ENCODE measurements at regions not wholly inside any gene's neighbourhood (a gene's known extent, or its start where the extent isn't known, plus 50 kb on each side); places are given as distances from the start of the nearest gene placed in this dataset.

- H3K27ac ChIP-seq (ENCODE audit: extremely low read depth, low read depth, low read length) = no peak overlapping the region
- no peaks in the 10 kb centered on the region for H3K4me1 ChIP-seq (ENCODE audit: control insufficient read depth, insufficient read depth, low read length)
- no peak overlapping the region for H3K4me3 ChIP-seq (ENCODE audit: low read depth, low read length)
- H3K9me3 ChIP-seq (ENCODE audit: control insufficient read depth, insufficient read depth, low read depth, low read length) = no peaks in the 10 kb centered on the region
- no peaks in the 10 kb centered on the region for H3K36me3 ChIP-seq (ENCODE audit: control insufficient read depth in 2 of 2, insufficient read depth in 1 of 2, low read length in 2 of 2)
- ChIA-PET POLR2A (no interaction called here), CTCF (no interaction called here)
- TF ChIP-seq ZNF701 (tag by site-specific recombination; IDR thresholded peaks at IDR 0.05) (no peak), ZFP3 (tag by site-specific recombination; IDR thresholded peaks at IDR 0.05; ENCODE audit: low read depth) (no peak), ZNF335 (tag by site-specific recombination; conservative IDR thresholded peaks at IDR 0.05) (no peak), ZNF426 (tag by site-specific recombination; IDR thresholded peaks at IDR 0.05) (no peak), ZNF366 (tag by site-specific recombination; conservative IDR thresholded peaks at IDR 0.05) (no peak), ZNF529 (tag by site-specific recombination; IDR thresholded peaks at IDR 0.05; ENCODE audit: insufficient replicate concordance) (no peak), ZXDB (tag by site-specific recombination; IDR thresholded peaks at IDR 0.05) (no peak), OVOL3 (tag by site-specific recombination; IDR thresholded peaks at IDR 0.05) (no peak), ZNF266 (tag by site-specific recombination; IDR thresholded peaks at IDR 0.05; ENCODE audit: low read depth) (no peak), ZNF776 (tag by site-specific recombination; IDR thresholded peaks at IDR 0.05; ENCODE audit: borderline replicate concordance) (no peak), ZBTB48 (tag by site-specific recombination; IDR thresholded peaks at IDR 0.05) (no peak), ZBTB1 (tag by site-specific recombination; IDR thresholded peaks at IDR 0.05) (no peak), SP7 (tag by site-specific recombination; IDR thresholded peaks at IDR 0.05) (no peak), YY1 (tag by site-specific recombination; IDR thresholded peaks at IDR 0.05) (no peak), MZF1 (tag by site-specific recombination; IDR thresholded peaks at IDR 0.05; ENCODE audit: borderline replicate concordance) (no peak), ZNF214 (tag by site-specific recombination; IDR thresholded peaks at IDR 0.05; ENCODE audit: borderline replicate concordance) (no peak)
- TF ChIP-seq, protein P1, sequence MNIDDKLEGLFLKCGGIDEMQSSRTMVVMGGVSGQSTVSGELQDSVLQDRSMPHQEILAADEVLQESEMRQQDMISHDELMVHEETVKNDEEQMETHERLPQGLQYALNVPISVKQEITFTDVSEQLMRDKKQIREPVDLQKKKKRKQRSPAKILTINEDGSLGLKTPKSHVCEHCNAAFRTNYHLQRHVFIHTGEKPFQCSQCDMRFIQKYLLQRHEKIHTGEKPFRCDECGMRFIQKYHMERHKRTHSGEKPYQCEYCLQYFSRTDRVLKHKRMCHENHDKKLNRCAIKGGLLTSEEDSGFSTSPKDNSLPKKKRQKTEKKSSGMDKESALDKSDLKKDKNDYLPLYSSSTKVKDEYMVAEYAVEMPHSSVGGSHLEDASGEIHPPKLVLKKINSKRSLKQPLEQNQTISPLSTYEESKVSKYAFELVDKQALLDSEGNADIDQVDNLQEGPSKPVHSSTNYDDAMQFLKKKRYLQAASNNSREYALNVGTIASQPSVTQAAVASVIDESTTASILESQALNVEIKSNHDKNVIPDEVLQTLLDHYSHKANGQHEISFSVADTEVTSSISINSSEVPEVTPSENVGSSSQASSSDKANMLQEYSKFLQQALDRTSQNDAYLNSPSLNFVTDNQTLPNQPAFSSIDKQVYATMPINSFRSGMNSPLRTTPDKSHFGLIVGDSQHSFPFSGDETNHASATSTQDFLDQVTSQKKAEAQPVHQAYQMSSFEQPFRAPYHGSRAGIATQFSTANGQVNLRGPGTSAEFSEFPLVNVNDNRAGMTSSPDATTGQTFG (tag by site-specific recombination; IDR thresholded peaks at IDR 0.05; ENCODE audit: borderline replicate concordance) = no peak
- TF ChIP-seq, protein P2, sequence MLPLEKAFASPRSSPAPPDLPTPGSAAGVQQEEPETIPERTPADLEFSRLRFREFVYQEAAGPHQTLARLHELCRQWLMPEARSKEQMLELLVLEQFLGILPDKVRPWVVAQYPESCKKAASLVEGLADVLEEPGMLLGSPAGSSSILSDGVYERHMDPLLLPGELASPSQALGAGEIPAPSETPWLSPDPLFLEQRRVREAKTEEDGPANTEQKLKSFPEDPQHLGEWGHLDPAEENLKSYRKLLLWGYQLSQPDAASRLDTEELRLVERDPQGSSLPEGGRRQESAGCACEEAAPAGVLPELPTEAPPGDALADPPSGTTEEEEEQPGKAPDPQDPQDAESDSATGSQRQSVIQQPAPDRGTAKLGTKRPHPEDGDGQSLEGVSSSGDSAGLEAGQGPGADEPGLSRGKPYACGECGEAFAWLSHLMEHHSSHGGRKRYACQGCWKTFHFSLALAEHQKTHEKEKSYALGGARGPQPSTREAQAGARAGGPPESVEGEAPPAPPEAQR (tag by site-specific recombination; IDR thresholded peaks at IDR 0.05) = no peak
- TF ChIP-seq, protein P3, sequence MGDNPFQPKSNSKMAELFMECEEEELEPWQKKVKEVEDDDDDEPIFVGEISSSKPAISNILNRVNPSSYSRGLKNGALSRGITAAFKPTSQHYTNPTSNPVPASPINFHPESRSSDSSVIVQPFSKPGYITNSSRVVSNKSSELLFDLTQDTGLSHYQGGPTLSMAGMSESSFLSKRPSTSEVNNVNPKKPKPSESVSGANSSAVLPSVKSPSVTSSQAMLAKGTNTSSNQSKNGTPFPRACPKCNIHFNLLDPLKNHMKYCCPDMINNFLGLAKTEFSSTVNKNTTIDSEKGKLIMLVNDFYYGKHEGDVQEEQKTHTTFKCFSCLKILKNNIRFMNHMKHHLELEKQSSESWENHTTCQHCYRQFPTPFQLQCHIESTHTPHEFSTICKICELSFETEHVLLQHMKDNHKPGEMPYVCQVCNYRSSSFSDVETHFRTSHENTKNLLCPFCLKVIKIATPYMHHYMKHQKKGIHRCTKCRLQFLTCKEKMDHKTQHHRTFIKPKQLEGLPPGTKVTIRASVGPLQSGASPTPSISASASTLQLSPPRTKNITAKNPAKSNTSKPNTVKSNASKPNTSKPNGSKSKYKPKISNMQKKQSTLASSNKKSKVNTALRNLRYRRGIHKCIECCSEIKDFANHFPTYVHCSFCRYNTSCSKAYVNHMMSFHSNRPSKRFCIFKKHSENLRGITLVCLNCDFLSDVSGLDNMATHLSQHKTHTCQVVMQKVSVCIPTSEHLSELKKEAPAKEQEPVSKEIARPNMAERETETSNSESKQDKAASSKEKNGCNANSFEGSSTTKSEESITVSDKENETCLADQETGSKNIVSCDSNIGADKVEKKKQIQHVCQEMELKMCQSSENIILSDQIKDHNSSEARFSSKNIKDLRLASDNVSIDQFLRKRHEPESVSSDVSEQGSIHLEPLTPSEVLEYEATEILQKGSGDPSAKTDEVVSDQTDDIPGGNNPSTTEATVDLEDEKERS (tag by site-specific recombination; IDR thresholded peaks at IDR 0.05) = no peak
Observed at GRCh38 chr2:147164563-147164962, 680.3 kb upstream of the ACVR2A start.

GRCh38 chr2:147161746-147162145 is 683.1 kb upstream of the ACVR2A start:
- ChIA-PET POLR2A (no interaction called here), CTCF (interaction anchor here (0.7 kb wide), 1 partner anchor 163 kb away, joined by 3 read pairs; no protein-coding TSS in a partner anchor)
- no peak overlapping the region for H3K4me3 ChIP-seq (ENCODE audit: low read depth, low read length)
- H3K9me3 ChIP-seq (ENCODE audit: control insufficient read depth, insufficient read depth, low read depth, low read length) = no peaks in the 10 kb centered on the region
- H3K36me3 ChIP-seq (ENCODE audit: control insufficient read depth in 2 of 2, insufficient read depth in 1 of 2, low read length in 2 of 2) = no peaks in the 10 kb centered on the region
- H3K27ac ChIP-seq (ENCODE audit: extremely low read depth, low read depth, low read length) = no peak overlapping the region
- no peaks in the 10 kb centered on the region for H3K4me1 ChIP-seq (ENCODE audit: control insufficient read depth, insufficient read depth, low read length)
- TF ChIP-seq ZNF37A (tag by site-specific recombination; IDR thresholded peaks at IDR 0.05) (no peak), BCL11A (tag by site-specific recombination; IDR thresholded peaks at IDR 0.05; ENCODE audit: low read depth) (no peak), TRIM28 (IDR thresholded peaks at IDR 0.05; ENCODE audit: borderline replicate concordance, low read length) (no peak), ZNF114 (tag by site-specific recombination; IDR thresholded peaks at IDR 0.05) (no peak), ZNF426 (tag by site-specific recombination; IDR thresholded peaks at IDR 0.05) (no peak), ZNF2 (tag by site-specific recombination; IDR thresholded peaks at IDR 0.05) (no peak), HOXD13 (CRISPR knock-in tag; IDR thresholded peaks at IDR 0.05; ENCODE audit: borderline replicate concordance) (no peak), ZNF558 (tag by site-specific recombination; IDR thresholded peaks at IDR 0.05) (no peak), SALL2 (tag by site-specific recombination; IDR thresholded peaks at IDR 0.05; ENCODE audit: borderline replicate concordance) (no peak)
- TF ChIP-seq, protein P3 (tag by site-specific recombination; IDR thresholded peaks at IDR 0.05) = no peak

Data from HEK293 (cell line).